Neural cell (in vitro differentiated cells): ENCODE measurements at regions not wholly inside any gene's neighbourhood (a gene's known extent, or its start where the extent isn't known, plus 50 kb on each side); places are given as distances from the start of the nearest gene placed in this dataset.

Experiments used
- H2AFZ ChIP-seq: fragments of 200-600, 300-800 bp; sonication (generic), shearing (Covaris generic); 2 replicates; pipeline ENCODE4 v1.6.0; 2014; ENCODE audit warnings: low read depth, mild to moderate bottlenecking, antibody characterized with exemption, low read length, moderate library complexity
- H3F3A ChIP-seq: fragments of 200-600 bp; shearing (Covaris generic); 2 replicates; pipeline ENCODE4 v1.6.1; 2016; ENCODE audit warnings: mild to moderate bottlenecking, moderate library complexity, mixed read lengths, antibody characterized with exemption, low read length; ENCODE audit not compliant: insufficient read depth, poor library complexity, severe bottlenecking
- H3K27ac ChIP-seq: fragments of 200-600, 300-800 bp; sonication (generic), shearing (Covaris generic); 2 replicates; pipeline ENCODE4 v1.5.1; 2014; ENCODE audit warnings: mild to moderate bottlenecking, low read length, moderate library complexity
- H3K27me3 ChIP-seq: fragments of 300-800, 200-600 bp; sonication (generic), shearing (Covaris generic); 2 replicates; pipeline ENCODE4 v1.6.0; 2014; ENCODE audit warnings: mild to moderate bottlenecking, low read depth, low read length, moderate library complexity; ENCODE audit not compliant: insufficient read depth
- H3K36me3 ChIP-seq: fragments of 300-800, 200-600 bp; sonication (generic), shearing (Covaris generic); 2 replicates; pipeline ENCODE4 v1.5.1; 2014; ENCODE audit warnings: mild to moderate bottlenecking, antibody characterized with exemption, low read length, moderate library complexity; ENCODE audit not compliant: insufficient read depth
- H3K4me2 ChIP-seq: fragments of 300-800, 200-600 bp; sonication (generic), shearing (Covaris generic); 2 replicates; pipeline ENCODE4 v1.6.0; 2014; ENCODE audit warnings: mild to moderate bottlenecking, low read length
- H3K4me3 ChIP-seq: fragments of 300-800, 200-600 bp; sonication (generic), shearing (Covaris generic); 2 replicates; pipeline ENCODE4 v1.5.1; 2014; ENCODE audit warnings: mild to moderate bottlenecking, low read length, moderate library complexity
- H3K79me2 ChIP-seq: fragments of 200-600 bp; shearing (Covaris generic); replicated peaks from 2 replicates; pipeline ENCODE4 v1.6.0; 2014; ENCODE audit warnings: mild to moderate bottlenecking, low read length, moderate library complexity; ENCODE audit not compliant: insufficient read depth
- H3K9ac ChIP-seq: fragments of 300-800, 200-600 bp; sonication (generic), shearing (Covaris generic); 2 replicates; pipeline ENCODE4 v1.6.1; 2016; ENCODE audit warnings: mild to moderate bottlenecking, low read length, mixed read lengths
- H3K9me2 ChIP-seq: fragments of 200-600 bp; shearing (Covaris generic); 2 replicates; pipeline ENCODE4 v1.6.1; 2016; ENCODE audit warnings: mild to moderate bottlenecking, low read length, mixed read lengths; ENCODE audit not compliant: insufficient read depth
- H3K9me3 ChIP-seq: fragments of 200-600, 300-800 bp; sonication (generic), shearing (Covaris generic); 2 replicates; pipeline ENCODE4 v1.6.1; 2016; ENCODE audit warnings: mild to moderate bottlenecking, mixed run types, low read length, moderate library complexity, mixed read lengths
- H4K20me1 ChIP-seq: fragments of 200-600 bp; shearing (Covaris generic); 2 replicates; pipeline ENCODE4 v1.6.1; 2016; ENCODE audit warnings: mild to moderate bottlenecking, mixed run types; ENCODE audit not compliant: insufficient read depth
- EP300 ChIP-seq: fragments of 450-650 bp; conservative IDR thresholded peaks from 2 replicates; pipeline ENCODE4 v1.6.1; 2014; ENCODE audit warnings: antibody characterized with exemption, mild to moderate bottlenecking, moderate library complexity; ENCODE audit not compliant: poor library complexity, severe bottlenecking
- EZH2 ChIP-seq: fragments of 200-600, 300-800 bp; shearing (Covaris generic), sonication (generic); IDR thresholded peaks from 2 replicates; pipeline ENCODE4 v1.6.1; 2014; ENCODE audit warnings: antibody characterized with exemption, low read length, borderline replicate concordance, mild to moderate bottlenecking; ENCODE audit not compliant: insufficient read depth, poor library complexity, severe bottlenecking
- MXI1 ChIP-seq: fragments of 450-650 bp; conservative IDR thresholded peaks from 2 replicates; pipeline ENCODE4 v1.6.1; 2014; ENCODE audit warnings: antibody characterized with exemption, mild to moderate bottlenecking; ENCODE audit not compliant: poor library complexity, severe bottlenecking
- POLR2AphosphoS5 ChIP-seq: IDR thresholded peaks from 2 replicates; pipeline ENCODE4 v1.6.1; 2012
- RAD21 ChIP-seq: fragments of 450-650 bp; conservative IDR thresholded peaks from 2 replicates; pipeline ENCODE4 v1.6.1; 2014; ENCODE audit warnings: antibody characterized with exemption, mild to moderate bottlenecking, moderate library complexity
- SMC3 ChIP-seq: fragments of 450-650 bp; conservative IDR thresholded peaks from 2 replicates; pipeline ENCODE4 v1.6.1; 2014; ENCODE audit warnings: antibody characterized with exemption, mild to moderate bottlenecking, moderate library complexity; ENCODE audit not compliant: poor library complexity
- TAF1 ChIP-seq: IDR thresholded peaks from 2 replicates; pipeline ENCODE4 v1.6.1; 2012; ENCODE audit warnings: low read depth
- TF ChIP-seq, protein P1 (sequence below): IDR thresholded peaks from 2 replicates; pipeline ENCODE4 v1.6.1; 2012; ENCODE audit warnings: borderline replicate concordance
- TF ChIP-seq, protein P2 (sequence below): fragments of 450-650 bp; IDR thresholded peaks from 2 replicates; pipeline ENCODE4 v1.5.1; 2014; ENCODE audit warnings: antibody characterized with exemption, mild to moderate bottlenecking, moderate library complexity; ENCODE audit not compliant: poor library complexity, severe bottlenecking

DNA sequence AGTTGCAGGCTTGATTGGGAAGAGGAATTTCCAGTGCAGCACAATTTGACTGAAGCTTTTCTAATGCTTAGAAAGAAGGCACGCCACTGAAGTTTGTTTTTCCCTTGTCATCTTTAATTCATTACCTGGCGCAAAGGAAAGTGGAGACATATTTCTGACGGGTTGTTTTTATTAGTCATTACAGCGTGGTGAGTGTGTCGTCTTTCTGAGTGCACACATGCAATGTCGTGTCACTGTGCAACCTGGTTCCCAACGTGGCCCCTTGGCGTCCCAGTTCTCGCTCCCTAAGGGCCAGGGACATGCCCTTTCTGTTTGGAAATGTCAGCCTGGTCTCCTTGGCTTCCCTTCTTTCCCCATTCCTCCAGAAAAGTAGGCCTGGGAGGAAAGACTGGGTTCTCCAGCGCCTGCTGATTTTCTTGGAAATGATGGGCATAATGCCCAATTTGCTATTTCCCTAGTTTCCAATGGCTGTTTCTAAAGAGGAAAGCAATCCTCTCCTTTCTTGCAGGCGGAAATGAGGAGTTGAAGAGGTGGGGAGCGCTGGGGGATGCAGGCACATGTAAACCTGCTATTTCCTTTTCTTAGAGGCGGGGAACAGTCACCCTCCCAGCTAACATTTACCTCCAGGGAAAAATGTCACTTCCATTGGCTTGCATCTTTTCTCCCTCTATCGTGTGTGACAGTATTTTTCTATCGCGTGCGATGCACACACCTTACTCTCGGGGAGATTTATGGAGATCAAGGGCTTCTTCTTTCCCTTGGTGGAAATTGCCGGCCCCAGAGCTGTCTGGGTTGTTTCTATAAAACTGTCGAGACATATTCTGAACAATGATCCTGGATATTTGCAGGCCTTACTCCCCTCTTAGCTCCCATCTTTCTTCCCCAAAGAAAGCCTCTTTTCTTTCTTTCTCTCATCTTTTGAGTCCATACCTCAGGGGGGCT lies 249.8 kb downstream of the ARHGAP12 start:
- Histone ChIP-seq H3K4me2 (no peak overlapping the region), H3K9me3 (peaks cover 4% of the 10 kb centered on the region), H4K20me1 (no peaks in the 10 kb centered on the region), H3F3A (no peaks in the 10 kb centered on the region), H3K36me3 (no peaks in the 10 kb centered on the region), H3K4me3 (no peak overlapping the region), H3K27ac (no peak overlapping the region), H3K9ac (no peak overlapping the region), H3K27me3 (no peaks in the 10 kb centered on the region), H3K9me2 (no peaks in the 10 kb centered on the region), H3K79me2 (no peaks in the 10 kb centered on the region), H2AFZ (no peak overlapping the region)
- TF ChIP-seq, protein P1, sequence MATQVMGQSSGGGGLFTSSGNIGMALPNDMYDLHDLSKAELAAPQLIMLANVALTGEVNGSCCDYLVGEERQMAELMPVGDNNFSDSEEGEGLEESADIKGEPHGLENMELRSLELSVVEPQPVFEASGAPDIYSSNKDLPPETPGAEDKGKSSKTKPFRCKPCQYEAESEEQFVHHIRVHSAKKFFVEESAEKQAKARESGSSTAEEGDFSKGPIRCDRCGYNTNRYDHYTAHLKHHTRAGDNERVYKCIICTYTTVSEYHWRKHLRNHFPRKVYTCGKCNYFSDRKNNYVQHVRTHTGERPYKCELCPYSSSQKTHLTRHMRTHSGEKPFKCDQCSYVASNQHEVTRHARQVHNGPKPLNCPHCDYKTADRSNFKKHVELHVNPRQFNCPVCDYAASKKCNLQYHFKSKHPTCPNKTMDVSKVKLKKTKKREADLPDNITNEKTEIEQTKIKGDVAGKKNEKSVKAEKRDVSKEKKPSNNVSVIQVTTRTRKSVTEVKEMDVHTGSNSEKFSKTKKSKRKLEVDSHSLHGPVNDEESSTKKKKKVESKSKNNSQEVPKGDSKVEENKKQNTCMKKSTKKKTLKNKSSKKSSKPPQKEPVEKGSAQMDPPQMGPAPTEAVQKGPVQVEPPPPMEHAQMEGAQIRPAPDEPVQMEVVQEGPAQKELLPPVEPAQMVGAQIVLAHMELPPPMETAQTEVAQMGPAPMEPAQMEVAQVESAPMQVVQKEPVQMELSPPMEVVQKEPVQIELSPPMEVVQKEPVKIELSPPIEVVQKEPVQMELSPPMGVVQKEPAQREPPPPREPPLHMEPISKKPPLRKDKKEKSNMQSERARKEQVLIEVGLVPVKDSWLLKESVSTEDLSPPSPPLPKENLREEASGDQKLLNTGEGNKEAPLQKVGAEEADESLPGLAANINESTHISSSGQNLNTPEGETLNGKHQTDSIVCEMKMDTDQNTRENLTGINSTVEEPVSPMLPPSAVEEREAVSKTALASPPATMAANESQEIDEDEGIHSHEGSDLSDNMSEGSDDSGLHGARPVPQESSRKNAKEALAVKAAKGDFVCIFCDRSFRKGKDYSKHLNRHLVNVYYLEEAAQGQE = no peak
- TF ChIP-seq MXI1 (no peak), EP300 (no peak), RAD21 (no peak), EZH2 (no peak), SMC3 (no peak), TAF1 (no peak), POLR2AphosphoS5 (no peak)
- TF ChIP-seq, protein P2, sequence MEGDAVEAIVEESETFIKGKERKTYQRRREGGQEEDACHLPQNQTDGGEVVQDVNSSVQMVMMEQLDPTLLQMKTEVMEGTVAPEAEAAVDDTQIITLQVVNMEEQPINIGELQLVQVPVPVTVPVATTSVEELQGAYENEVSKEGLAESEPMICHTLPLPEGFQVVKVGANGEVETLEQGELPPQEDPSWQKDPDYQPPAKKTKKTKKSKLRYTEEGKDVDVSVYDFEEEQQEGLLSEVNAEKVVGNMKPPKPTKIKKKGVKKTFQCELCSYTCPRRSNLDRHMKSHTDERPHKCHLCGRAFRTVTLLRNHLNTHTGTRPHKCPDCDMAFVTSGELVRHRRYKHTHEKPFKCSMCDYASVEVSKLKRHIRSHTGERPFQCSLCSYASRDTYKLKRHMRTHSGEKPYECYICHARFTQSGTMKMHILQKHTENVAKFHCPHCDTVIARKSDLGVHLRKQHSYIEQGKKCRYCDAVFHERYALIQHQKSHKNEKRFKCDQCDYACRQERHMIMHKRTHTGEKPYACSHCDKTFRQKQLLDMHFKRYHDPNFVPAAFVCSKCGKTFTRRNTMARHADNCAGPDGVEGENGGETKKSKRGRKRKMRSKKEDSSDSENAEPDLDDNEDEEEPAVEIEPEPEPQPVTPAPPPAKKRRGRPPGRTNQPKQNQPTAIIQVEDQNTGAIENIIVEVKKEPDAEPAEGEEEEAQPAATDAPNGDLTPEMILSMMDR = no peak

DNA sequence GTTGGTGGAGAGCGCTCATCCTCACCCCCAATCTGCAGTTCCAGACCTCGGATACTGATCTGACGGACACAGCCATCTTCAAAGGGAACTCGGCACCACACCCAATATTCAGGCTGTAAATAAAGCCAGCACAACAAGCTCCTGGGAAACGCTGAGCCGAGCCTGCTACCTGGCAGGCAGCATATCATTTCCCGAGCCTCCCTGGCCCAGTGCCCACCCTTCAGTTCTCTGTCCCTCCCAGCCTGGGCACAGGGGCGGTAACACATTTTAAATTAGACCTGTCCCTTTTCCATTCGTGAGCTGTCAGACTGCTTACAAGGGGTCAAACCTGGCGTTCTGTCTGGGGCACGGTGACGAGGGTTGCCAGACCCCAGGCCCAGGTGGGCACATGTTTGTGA lies 250.5 kb downstream of the ARHGAP12 start:
- H3K9me3 ChIP-seq = peaks cover 4% of the 10 kb centered on the region
- H3K27me3 ChIP-seq = no peaks in the 10 kb centered on the region
- H3K27ac ChIP-seq = no peak overlapping the region
- H3K36me3 ChIP-seq = no peaks in the 10 kb centered on the region
- no peaks in the 10 kb centered on the region for H3K9me2 ChIP-seq
- no peak overlapping the region for H3K4me3 ChIP-seq
- no peak for TF ChIP-seq POLR2AphosphoS5
- TF ChIP-seq, protein P2 = no peak
- TF ChIP-seq RAD21 = no peak
- TF ChIP-seq EP300 = no peak
- TF ChIP-seq EZH2 = no peak
- TF ChIP-seq, protein P1 = no peak
- TF ChIP-seq MXI1 = no peak
- no peak for TF ChIP-seq TAF1
- TF ChIP-seq SMC3 = no peak
- H3F3A ChIP-seq = no peaks in the 10 kb centered on the region
- H4K20me1 ChIP-seq = no peaks in the 10 kb centered on the region
- H3K9ac ChIP-seq = no peak overlapping the region
- no peak overlapping the region for H3K4me2 ChIP-seq
- H2AFZ ChIP-seq = no peak overlapping the region
- no peaks in the 10 kb centered on the region for H3K79me2 ChIP-seq
